ENCODE measurements at regions not wholly inside any gene's neighbourhood (a gene's known extent, or its start where the extent isn't known, plus 50 kb on each side); places are given as distances from the start of the nearest gene placed in this dataset.

GRCh38 chr6:164396071-164397047 is 913.0 kb downstream of the C6orf118 start:
- TF ChIP-seq CTCF (IDR thresholded peaks at IDR 0.05; ENCODE audit: low read depth, low read length, poor library complexity, severe bottlenecking) (no peak), EZH2phosphoT487 (IDR thresholded peaks at IDR 0.05; ENCODE audit: borderline replicate concordance, low read length) (no peak)
